ENCODE measurements at regions not wholly inside any gene's neighbourhood (a gene's known extent, or its start where the extent isn't known, plus 50 kb on each side); places are given as distances from the start of the nearest gene placed in this dataset.
"Not testable (repeated sequence)": the region's sequence is repeated elsewhere in the genome, so short reads cannot be mapped to it uniquely, and the experiment has no call there.

- FAIRE-seq (no peak), DNase-seq (ENCODE audit: low read depth) (no peak)
- H3K36me3 ChIP-seq (ENCODE audit: control insufficient read depth, insufficient read depth, low read length), result no peaks in the 10 kb centered on the region
- no peaks in the 10 kb centered on the region for H3K27me3 ChIP-seq (ENCODE audit: control insufficient read depth, insufficient read depth, low read length)
- no peak for TF ChIP-seq CTCF (IDR thresholded peaks at IDR 0.05; ENCODE audit: insufficient read depth, low read length, severe bottlenecking)
- no peak overlapping the region for H3K4me3 ChIP-seq (ENCODE audit: low read depth, low read length)
These were observed 188.6 kb upstream of the FKBP1C start for GRCh38 chr6:63022631-63023030.

- DNase-seq (ENCODE audit: low read depth), result no peak
- Histone ChIP-seq H3K36me3 (ENCODE audit: control insufficient read depth, insufficient read depth, low read length) (no peaks in the 10 kb centered on the region), H3K27me3 (ENCODE audit: control insufficient read depth, insufficient read depth, low read length) (no peaks in the 10 kb centered on the region), H3K4me3 (ENCODE audit: low read depth, low read length) (no peak overlapping the region)
- no peak for TF ChIP-seq CTCF (IDR thresholded peaks at IDR 0.05; ENCODE audit: insufficient read depth, low read length, severe bottlenecking)
- no peak for FAIRE-seq
These were observed 187.5 kb upstream of the FKBP1C start for GRCh38 chr6:63023726-63024125.

- TF ChIP-seq CTCF (IDR thresholded peaks at IDR 0.05; ENCODE audit: insufficient read depth, low read length, severe bottlenecking), result no peak
- Histone ChIP-seq H3K27me3 (ENCODE audit: control insufficient read depth, insufficient read depth, low read length) (no peaks in the 10 kb centered on the region), H3K36me3 (ENCODE audit: control insufficient read depth, insufficient read depth, low read length) (no peaks in the 10 kb centered on the region), H3K4me3 (ENCODE audit: low read depth, low read length) (no peak overlapping the region)
- DNase-seq (ENCODE audit: low read depth) (no peak), FAIRE-seq (no peak)
These were observed 162.1 kb upstream of the FKBP1C start for GRCh38 chr6:63049216-63049615.

GRCh38 chr6:63053206-63053605 is 158.1 kb upstream of the FKBP1C start:
- DNase-seq (ENCODE audit: low read depth); H3K4me3 ChIP-seq (ENCODE audit: low read depth, low read length); H3K27me3 ChIP-seq (ENCODE audit: control insufficient read depth, insufficient read depth, low read length); H3K36me3 ChIP-seq (ENCODE audit: control insufficient read depth, insufficient read depth, low read length); FAIRE-seq: not testable (repeated sequence)

- Histone ChIP-seq H3K27me3 (ENCODE audit: control insufficient read depth, insufficient read depth, low read length) (no peaks in the 10 kb centered on the region), H3K4me3 (ENCODE audit: low read depth, low read length) (no peak overlapping the region), H3K36me3 (ENCODE audit: control insufficient read depth, insufficient read depth, low read length) (no peaks in the 10 kb centered on the region)
- FAIRE-seq, result no peak
- DNase-seq (ENCODE audit: low read depth), result no peak
- TF ChIP-seq CTCF (IDR thresholded peaks at IDR 0.05; ENCODE audit: insufficient read depth, low read length, severe bottlenecking), result no peak
These were observed 152.7 kb upstream of the FKBP1C start for GRCh38 chr6:63058601-63059000.

GRCh38 chr6:63063631-63064271 is 147.5 kb upstream of the FKBP1C start:
- no peaks in the 10 kb centered on the region for H3K36me3 ChIP-seq (ENCODE audit: control insufficient read depth, insufficient read depth, low read length)
- DNase-seq (ENCODE audit: low read depth) (no peak), FAIRE-seq (no peak)
- no peak for TF ChIP-seq CTCF (IDR thresholded peaks at IDR 0.05; ENCODE audit: insufficient read depth, low read length, severe bottlenecking)
- H3K4me3 ChIP-seq (ENCODE audit: low read depth, low read length), result no peak overlapping the region
- no peaks in the 10 kb centered on the region for H3K27me3 ChIP-seq (ENCODE audit: control insufficient read depth, insufficient read depth, low read length)
